ENCODE measurements at regions not wholly inside any gene's neighbourhood (a gene's known extent, or its start where the extent isn't known, plus 50 kb on each side); places are given as distances from the start of the nearest gene placed in this dataset.
"Not testable (repeated sequence)": the region's sequence is repeated elsewhere in the genome, so short reads cannot be mapped to it uniquely, and the experiment has no call there.

- DNase-seq (ENCODE audit: low spot score) = no peak
- intact Hi-C loops (cut with DNase I) = no loop called here
These were observed 106.5 kb downstream of the COPRS start for GRCh38 chr17:31752584-31752983.

- intact Hi-C loops (cut with DNase I) = no loop called here
- no peak for DNase-seq (ENCODE audit: low spot score)
These were observed 108.5 kb downstream of the COPRS start for GRCh38 chr17:31750578-31750977.

GRCh38 chr17:31748881-31749280 lies 110.2 kb downstream of the COPRS start:
- DNase-seq (ENCODE audit: low spot score) = no peak
- intact Hi-C loops (cut with DNase I) = loop anchor here (5.0 kb wide), 1 partner anchor 53 kb away; no protein-coding TSS in a partner anchor

- DNase-seq (ENCODE audit: low spot score) = no peak
- intact Hi-C loops (cut with DNase I) = loop anchor here (5.0 kb wide), 1 partner anchor 55 kb away; no protein-coding TSS in a partner anchor
These were observed 112.1 kb downstream of the COPRS start for GRCh38 chr17:31746884-31747495.

- no peak for DNase-seq (ENCODE audit: low spot score)
- intact Hi-C loops (cut with DNase I) = loop anchor here (5.0 kb wide), 1 partner anchor 56 kb away; no protein-coding TSS in a partner anchor
These were observed 113.0 kb downstream of the COPRS start for GRCh38 chr17:31745964-31746600.

- DNase-seq (ENCODE audit: low spot score) = no peak
- intact Hi-C loops (cut with DNase I) = no loop called here
These were observed 114.5 kb downstream of the COPRS start for GRCh38 chr17:31744511-31744951.

GRCh38 chr17:31743797-31744196 lies 115.2 kb downstream of the COPRS start:
- no peak for DNase-seq (ENCODE audit: low spot score)
- intact Hi-C loops (cut with DNase I) = no loop called here

GRCh38 chr17:31741371-31741770 lies 117.7 kb downstream of the COPRS start:
- intact Hi-C loops (cut with DNase I) = no loop called here
- no peak for DNase-seq (ENCODE audit: low spot score)

GRCh38 chr17:31740611-31741082 lies 118.4 kb downstream of the COPRS start:
- intact Hi-C loops (cut with DNase I) = no loop called here
- DNase-seq (ENCODE audit: low spot score) = no peak

GRCh38 chr17:31738996-31739699 lies 119.9 kb downstream of the COPRS start:
- intact Hi-C loops (cut with DNase I) = loop anchor here (1.0 to 5.0 kb wide), 4 partner anchors 43 to 182 kb away; no protein-coding TSS in a partner anchor
- DNase-seq (ENCODE audit: low spot score) = no peak

GRCh38 chr17:31738488-31738887 lies 120.6 kb downstream of the COPRS start:
- DNase-seq (ENCODE audit: low spot score) = no peak

GRCh38 chr17:31738067-31738466 lies 121.0 kb downstream of the COPRS start:
- DNase-seq (ENCODE audit: low spot score) = no peak
- intact Hi-C loops (cut with DNase I) = loop anchor here (1.0 to 5.0 kb wide), 4 partner anchors 42 to 181 kb away; no protein-coding TSS in a partner anchor

More at GRCh38 chr17:31738488-31738887, 120.6 kb downstream of the COPRS start:
- intact Hi-C loops (cut with DNase I) = loop anchor here (1.0 to 5.0 kb wide), 4 partner anchors 42 to 181 kb away; no protein-coding TSS in a partner anchor

GRCh38 chr17:31736855-31737625 lies 122.0 kb downstream of the COPRS start:
- intact Hi-C loops (cut with DNase I) = loop anchor here (5.0 kb wide), 3 partner anchors 140 to 180 kb away; no protein-coding TSS in a partner anchor
- DNase-seq (ENCODE audit: low spot score) = no peak

GRCh38 chr17:31733326-31733725 lies 125.7 kb downstream of the COPRS start:
- intact Hi-C loops (cut with DNase I) = no loop called here

GRCh38 chr17:31731585-31732154 lies 127.4 kb downstream of the COPRS start:
- intact Hi-C loops (cut with DNase I); DNase-seq (ENCODE audit: low spot score): not testable (repeated sequence)

More at GRCh38 chr17:31733326-31733725, 125.7 kb downstream of the COPRS start:
- no peak for DNase-seq (ENCODE audit: low spot score)

GRCh38 chr17:31731118-31731517 lies 127.9 kb downstream of the COPRS start:
- intact Hi-C loops (cut with DNase I) = no loop called here
- no peak for DNase-seq (ENCODE audit: low spot score)

- no peak for DNase-seq (ENCODE audit: low spot score)
- intact Hi-C loops (cut with DNase I) = no loop called here
These were observed 132.0 kb downstream of the COPRS start for GRCh38 chr17:31726980-31727427.

- intact Hi-C loops (cut with DNase I) = no loop called here
- no peak for DNase-seq (ENCODE audit: low spot score)
These were observed 134.4 kb downstream of the COPRS start for GRCh38 chr17:31724619-31725018.

GRCh38 chr17:31724026-31724425 lies 135.0 kb downstream of the COPRS start:
- no peak for DNase-seq (ENCODE audit: low spot score)
- intact Hi-C loops (cut with DNase I) = no loop called here

Measured in cardiac septum (tissue), 1 donor.